ENCODE measurements at regions not wholly inside any gene's neighbourhood (a gene's known extent, or its start where the extent isn't known, plus 50 kb on each side); places are given as distances from the start of the nearest gene placed in this dataset.

DNA sequence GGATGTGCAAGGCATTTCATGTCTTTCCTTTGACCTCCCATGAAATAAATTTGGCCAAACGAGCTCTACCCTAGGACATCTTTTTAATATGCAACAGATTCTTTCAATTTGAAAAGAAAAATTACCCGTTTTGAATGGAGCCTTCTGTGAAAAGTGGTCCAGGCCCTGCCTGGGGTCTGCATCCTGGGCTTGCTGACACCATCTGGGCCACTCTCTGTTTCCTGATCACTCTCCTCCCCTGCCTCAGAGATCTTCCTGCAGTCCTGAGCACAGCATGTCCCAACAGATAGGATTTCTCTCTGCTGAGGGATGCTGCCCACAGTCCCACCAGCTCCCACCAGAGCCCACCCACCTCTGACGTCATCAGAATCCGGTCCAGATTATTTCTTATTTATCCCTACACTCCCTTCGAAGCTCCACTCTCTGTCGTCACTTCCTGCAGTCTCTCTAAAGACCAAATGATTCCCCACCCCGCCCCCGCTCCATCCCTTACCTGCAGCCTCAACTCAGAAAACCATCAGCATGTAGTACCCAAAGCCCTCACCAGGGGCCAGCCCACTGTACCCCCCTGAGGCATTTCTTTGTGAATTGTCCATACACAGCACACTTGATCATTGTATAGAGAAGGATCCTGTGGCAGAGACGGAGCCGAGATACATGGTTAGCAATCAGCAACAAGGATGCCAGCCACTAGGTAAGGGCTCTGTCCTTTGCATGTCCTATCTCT is 192.1 kb upstream of the MGMT start:
- no peak for DNase-seq

DNA sequence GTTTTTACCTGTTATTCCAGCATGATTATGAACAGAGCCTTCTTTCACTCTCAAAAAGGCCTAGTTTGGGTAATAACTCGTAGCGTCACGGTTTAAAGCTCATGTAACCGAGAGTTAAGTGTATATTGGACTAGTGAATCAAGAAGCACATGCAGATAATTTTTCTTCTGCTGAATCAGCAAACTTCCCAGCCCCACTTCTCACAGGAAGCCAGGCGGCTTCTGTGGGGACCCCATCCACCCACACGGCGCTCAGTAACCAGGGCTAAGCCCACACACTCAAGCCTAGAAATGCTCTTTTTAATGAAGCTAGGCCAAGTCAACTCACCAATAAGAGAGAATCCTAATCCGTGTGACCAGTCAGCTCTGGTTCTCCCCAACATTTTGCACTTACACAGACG is 191.2 kb upstream of the MGMT start:
- DNase-seq = no peak

DNA sequence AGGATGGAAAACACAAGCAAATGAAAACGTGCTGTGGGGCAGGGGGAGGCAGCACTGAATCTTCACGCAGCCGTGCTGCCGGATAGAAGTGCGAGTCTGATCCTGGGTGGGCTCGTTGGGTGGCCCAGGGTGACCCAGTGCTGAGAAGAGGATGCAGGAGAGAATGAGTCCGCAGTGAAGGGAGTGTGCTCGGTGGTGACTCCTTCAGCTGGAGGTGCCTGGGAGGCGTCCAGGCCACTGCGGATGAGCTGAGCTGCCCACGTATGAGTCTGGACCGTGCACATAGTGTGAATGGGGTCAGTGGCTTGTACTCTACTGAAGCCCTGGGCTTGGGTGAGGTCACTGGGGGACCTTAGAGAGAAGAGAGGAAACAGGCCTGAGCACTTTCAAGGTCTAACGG is 190.0 kb upstream of the MGMT start:
- no peak for DNase-seq

DNA sequence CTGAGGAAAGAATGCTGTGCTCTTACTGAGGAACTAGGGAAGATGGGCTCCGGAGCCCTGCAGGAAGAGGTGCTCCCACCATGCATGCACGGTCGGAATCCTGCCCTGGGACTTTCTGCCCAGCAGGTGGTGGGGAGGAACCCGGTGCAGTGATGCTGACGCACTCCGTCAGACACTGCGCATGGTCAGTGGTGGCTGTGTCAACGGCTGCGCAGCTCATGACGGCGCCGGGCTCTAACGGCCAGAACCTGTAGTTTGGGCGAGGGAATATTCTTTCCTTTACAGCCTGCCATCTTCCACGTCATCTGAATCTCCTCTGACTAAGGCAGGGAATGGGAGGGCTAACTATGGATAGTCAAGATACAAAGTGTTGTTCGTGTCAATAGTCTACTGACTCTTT is 189.2 kb upstream of the MGMT start:
- DNase-seq = no peak

GRCh38 chr10:129278686-129279085 is 188.4 kb upstream of the MGMT start:
- no peak for DNase-seq

GRCh38 chr10:129279446-129280154 is 187.4 kb upstream of the MGMT start:
- DNase-seq = no peak

GRCh38 chr10:129280155-129280502 is 186.9 kb upstream of the MGMT start:
- DNase-seq = no peak

DNA sequence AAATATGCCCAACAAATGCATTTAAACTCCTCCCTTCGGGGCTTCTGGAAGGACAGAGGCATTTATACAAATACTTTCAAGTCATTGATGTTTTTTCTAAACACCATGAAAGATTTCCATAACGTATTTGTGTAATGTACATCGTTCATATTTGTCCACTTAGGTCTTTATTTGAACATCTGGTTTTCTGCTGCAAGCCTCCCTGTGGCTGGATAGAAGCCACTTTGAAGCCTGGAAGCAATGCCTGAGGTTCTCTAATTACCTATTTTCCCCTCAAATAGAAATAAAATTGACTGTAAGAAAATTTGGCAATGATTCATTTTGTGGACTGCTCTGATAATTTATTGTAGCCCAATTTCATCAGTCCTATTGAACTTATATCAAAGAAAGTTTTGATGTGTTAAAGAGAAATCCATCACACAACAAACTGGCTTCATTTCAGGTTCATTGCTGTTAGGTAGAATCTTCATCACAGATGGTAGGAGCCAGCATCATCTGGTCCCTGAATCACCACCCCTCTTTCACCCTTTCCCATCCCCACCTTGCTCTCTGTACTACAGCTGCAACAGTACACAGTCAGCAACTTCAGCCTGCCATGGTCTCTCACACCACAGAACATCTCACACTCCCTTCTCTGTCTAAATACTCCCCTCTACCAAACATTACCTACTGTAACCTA is 186.0 kb upstream of the MGMT start:
- DNase-seq = no peak

GRCh38 chr10:129285459-129285858 is 181.6 kb upstream of the MGMT start:
- no peak for DNase-seq

DNA sequence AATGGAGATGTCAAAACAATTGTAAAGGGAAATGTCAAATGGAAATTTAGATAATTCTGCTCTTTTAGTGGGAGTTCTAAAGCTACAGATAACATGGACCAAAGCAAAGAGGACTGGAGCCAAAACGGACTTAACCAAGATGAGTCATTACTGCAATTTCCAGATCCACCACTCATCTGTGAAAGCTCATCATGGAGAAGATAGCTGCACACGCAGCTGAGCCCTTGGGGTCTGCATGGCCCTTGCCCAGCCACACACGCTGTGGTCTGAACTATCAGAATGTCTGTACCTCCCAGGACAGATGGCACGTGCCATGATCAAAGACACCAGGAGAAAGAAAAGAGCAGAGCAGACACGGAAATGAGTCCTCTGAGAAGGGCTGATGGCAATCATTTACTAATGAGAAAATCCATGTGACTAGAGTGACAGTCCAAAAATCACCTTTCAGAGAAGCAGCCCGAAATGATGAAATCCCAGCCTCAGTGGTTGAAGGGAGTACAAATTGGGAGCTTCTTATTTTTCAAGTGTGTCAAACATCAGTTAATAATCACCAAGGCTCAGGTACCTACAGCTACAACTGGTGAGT is 177.9 kb upstream of the MGMT start:
- no peak for DNase-seq

DNA sequence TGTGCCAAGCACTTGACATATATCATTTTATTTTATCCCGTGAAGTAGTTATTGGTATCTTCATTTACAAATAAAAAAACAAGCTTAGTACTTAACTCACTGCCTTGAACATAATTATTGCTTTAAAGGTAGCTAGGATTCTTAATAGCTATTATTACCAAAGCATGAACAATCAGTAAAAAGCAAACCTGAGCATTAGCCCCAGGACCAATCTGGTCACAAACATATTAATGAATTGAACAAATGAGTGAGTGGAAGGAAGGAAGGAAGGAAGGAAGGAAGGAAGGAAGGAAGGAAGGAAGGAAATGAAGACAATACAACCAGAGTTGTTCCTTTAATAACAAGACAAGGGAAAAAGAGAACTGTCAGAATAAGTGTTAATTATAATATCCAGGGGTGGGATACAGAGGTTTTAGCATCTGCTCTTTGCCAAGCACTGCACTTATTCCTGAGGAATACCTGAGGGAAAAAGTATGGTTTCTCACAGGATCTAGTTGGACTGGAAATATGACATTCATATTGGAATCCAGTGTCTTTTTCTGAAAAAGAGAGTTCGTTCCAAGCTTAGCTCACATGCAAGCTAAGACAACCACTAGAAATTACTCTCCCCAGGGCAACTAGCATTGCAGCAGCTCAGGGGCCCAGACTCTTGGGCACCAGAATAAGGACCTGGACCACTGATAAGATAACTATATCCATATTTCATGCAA is 172.9 kb upstream of the MGMT start:
- DNase-seq = no peak

- no peak for DNase-seq
Measured at GRCh38 chr10:129294944-129295343, 172.1 kb upstream of the MGMT start.

GRCh38 chr10:129305046-129305445 is 162.0 kb upstream of the MGMT start:
- DNase-seq = no peak

DNA sequence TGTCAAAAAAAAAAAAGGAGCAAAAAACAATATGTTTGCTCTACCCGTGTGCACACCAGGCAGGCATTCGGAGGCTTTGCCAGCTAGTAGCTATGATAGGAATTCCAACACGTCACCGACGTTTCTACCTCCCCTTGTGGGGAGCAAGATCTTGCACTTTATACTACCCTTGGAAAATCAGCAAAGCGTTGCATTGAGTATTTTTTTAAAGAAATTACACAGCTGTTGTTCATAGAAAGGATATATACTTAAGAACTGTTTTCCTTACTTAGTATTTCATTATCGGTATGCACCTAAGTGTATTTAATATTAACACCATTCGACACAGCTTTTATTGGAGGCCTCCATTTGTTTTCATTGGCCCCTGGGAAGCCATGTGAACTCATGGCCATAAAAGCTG is 159.9 kb upstream of the MGMT start:
- DNase-seq = no peak

- DNase-seq = no peak
Measured at GRCh38 chr10:129308953-129309564, 158.0 kb upstream of the MGMT start.

GRCh38 chr10:129309565-129309964 is 157.5 kb upstream of the MGMT start:
- no peak for DNase-seq

- DNase-seq = no peak
Measured at GRCh38 chr10:129310881-129311280, 156.2 kb upstream of the MGMT start.

DNA sequence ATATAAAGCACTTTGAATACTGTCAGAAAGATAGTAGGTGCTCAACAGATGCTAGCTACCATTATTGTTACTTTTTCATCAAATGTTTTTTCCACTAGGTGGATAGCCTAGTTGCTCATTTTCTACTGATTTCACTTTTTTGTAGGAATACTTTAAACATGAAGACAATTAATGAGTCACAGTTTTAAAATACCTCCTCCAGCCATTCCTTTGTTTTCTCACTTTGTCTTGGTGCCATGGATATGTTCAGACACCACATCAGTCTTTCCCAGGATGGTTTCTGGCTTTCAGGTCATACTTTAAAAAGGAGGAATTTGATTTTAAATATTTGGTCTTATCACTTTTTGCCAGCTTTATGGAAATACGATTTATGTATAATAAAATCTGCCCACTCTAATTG is 147.1 kb upstream of the MGMT start:
- DNase-seq = no peak

GRCh38 chr10:129320340-129320739 is 146.7 kb upstream of the MGMT start:
- no peak for DNase-seq

DNA sequence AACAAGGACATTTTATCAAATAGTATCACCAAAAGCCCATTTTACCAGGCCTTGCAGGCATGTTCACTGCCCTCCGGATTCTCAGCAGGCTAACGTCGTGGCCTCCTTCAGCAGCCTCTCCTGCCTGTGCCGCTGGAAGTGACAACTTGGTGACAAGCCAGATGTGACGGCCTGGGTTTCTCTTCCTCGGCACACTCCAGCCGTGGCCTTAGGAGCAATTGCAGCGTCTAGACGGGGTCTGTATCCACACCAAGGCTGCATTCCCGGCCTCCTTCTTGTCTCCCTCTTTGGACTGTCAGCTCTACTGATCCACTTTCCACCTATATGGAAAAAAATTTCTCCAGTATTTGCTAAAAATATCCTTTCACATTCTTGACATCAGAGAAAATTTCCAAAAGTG is 145.3 kb upstream of the MGMT start:
- DNase-seq = no peak

DNA sequence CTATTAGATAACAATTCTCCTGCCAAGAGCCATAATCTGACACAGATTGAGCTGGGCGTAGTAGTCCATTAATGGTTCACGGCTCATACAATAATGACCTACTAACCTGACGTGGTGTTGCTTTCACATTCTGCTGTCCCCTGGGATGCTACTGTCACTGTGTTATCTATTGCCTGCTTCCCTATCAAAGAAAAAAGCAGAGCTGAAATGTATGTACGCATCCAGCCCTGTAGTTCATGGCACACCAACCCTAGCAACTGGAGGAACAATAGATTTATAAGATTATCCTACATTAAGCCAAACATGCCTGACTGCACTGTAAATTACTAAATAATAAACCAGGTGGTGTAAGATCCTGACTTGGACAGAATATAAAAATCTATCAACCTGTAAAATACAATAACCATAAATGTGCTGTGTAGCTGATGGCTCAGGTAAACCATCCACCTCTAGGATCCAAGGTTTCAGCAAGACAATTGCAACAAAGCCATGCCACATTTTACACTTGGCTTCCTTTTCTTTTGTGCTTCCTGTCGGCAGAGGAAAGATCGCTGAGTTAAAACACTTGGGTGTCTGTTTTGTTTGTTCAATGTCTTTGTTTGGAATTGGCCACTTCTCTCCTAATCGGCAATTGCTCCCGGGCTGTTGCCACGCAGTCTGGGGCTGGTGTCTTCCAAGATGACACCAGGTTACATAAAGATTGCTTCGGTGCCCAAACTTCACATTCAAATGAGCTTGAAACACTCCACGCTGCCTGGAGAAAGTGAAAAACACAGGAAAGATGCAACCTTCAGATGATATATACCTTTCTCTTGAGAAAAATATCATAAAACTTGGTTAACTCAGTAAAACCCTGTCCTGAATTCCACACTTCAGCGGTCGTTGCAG is 143.9 kb upstream of the MGMT start:
- no peak for DNase-seq

GRCh38 chr10:129323879-129324278 is 143.2 kb upstream of the MGMT start:
- DNase-seq = no peak

Measured in NCI-H2107 (cell line).